ENCODE measurements at regions not wholly inside any gene's neighbourhood (a gene's known extent, or its start where the extent isn't known, plus 50 kb on each side); places are given as distances from the start of the nearest gene placed in this dataset.

- TF ChIP-seq CTCF (IDR thresholded peaks at IDR 0.05) (no peak), POLR2A (IDR thresholded peaks at IDR 0.05) (no peak), POLR2AphosphoS5 (IDR thresholded peaks at IDR 0.05) (no peak)
These were observed 168.0 kb upstream of the RTL1 start for GRCh38 chr14:101071493-101071906.
